Left lung (tissue), 4 donors: ENCODE measurements at regions not wholly inside any gene's neighbourhood (a gene's known extent, or its start where the extent isn't known, plus 50 kb on each side); places are given as distances from the start of the nearest gene placed in this dataset.

Source experiments
- ATAC-seq: fragments of 200-7000 bp; cut with Tn5 transposase; one replicate; pipeline ENCODE4 v1.9.1; 2020; ENCODE audit warnings: moderate library complexity
- DNase-seq, 4 donors: peaks; one replicate each; pipeline ENCODE4 v3.0.0-alpha.2; 2013 to 2020
- H3K27ac ChIP-seq, 2 donors: fragments of 200-600 bp; sonication (generic) in 1 of 2; one replicate each; pipeline versions ENCODE4 v1.5.0 to v1.8.0; 2020 to 2021
- H3K27me3 ChIP-seq, 2 donors: fragments of 200-600 bp; sonication (generic) in 1 of 2; one replicate each; pipeline versions ENCODE4 v1.5.0 to v1.8.0; 2020 to 2021
- H3K36me3 ChIP-seq, 2 donors: fragments of 200-600 bp; sonication (generic) in 1 of 2; one replicate each; pipeline versions ENCODE4 v1.5.0 to v1.8.0; 2020 to 2021
- H3K4me1 ChIP-seq, 2 donors: fragments of 200-600 bp; one replicate each; pipeline ENCODE4 v1.8.0; 2021
- H3K4me3 ChIP-seq, 2 donors: fragments of 200-600 bp; sonication (generic) in 1 of 2; one replicate each; pipeline versions ENCODE4 v1.5.0 to v1.8.0; 2020 to 2021; ENCODE audit warnings: mild to moderate bottlenecking in 1 of 2
- H3K9me3 ChIP-seq, 2 donors: fragments of 200-600 bp; sonication (generic) in 1 of 2; one replicate each; pipeline versions ENCODE4 v1.5.0 to v1.8.0; 2020 to 2021
- intact Hi-C, 2 donors: fragments of 100-400 bp; cut with DNase I; formaldehyde crosslinking; loops; one replicate each; pipeline versions ENCODE4 v1.11.2 to v1.14.2; 2022
- TF ChIP-seq, protein P1 (sequence below), 2 donors: fragments of 200-600 bp; sonication (generic) in 1 of 2; IDR thresholded peaks; one replicate each; pipeline versions ENCODE4 v1.5.0 to v1.8.0; 2021; ENCODE audit warnings: antibody characterized with exemption in 2 of 2
- donor health status: DM: no; HTN: yes; CAD: no.
- donor health status: DM: no; HTN: no; CAD: no.

DNA sequence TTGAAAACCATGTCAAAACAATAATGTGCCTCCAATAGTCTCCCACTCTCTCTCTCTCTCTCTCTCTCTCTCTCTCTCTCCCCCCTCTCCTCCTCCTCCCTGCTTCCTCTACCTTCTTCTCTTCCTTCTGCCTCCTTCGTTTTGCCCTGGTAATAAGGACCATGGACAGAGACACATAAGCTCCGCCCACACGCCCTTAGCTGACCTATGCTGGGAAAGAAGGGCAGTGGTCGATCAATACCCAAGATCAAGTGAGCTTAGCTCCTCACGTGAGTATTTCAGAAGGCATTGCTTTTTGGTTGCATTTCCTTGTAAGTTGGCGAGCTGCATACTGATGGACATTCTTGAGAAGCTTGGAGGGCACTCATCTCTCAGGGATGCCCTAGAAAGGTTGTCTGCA is 194.8 kb downstream of the MIAT start:
- ATAC-seq (no peak), DNase-seq (no peak)
- intact Hi-C loops: no loop called here
- Histone ChIP-seq H3K9me3 (no peaks in the 10 kb centered on the region), H3K4me3 (no peak overlapping the region), H3K4me1 (no peaks in the 10 kb centered on the region), H3K27ac (no peak overlapping the region), H3K36me3 (no peaks in the 10 kb centered on the region), H3K27me3 (no peaks in the 10 kb centered on the region)
- TF ChIP-seq, protein P1, sequence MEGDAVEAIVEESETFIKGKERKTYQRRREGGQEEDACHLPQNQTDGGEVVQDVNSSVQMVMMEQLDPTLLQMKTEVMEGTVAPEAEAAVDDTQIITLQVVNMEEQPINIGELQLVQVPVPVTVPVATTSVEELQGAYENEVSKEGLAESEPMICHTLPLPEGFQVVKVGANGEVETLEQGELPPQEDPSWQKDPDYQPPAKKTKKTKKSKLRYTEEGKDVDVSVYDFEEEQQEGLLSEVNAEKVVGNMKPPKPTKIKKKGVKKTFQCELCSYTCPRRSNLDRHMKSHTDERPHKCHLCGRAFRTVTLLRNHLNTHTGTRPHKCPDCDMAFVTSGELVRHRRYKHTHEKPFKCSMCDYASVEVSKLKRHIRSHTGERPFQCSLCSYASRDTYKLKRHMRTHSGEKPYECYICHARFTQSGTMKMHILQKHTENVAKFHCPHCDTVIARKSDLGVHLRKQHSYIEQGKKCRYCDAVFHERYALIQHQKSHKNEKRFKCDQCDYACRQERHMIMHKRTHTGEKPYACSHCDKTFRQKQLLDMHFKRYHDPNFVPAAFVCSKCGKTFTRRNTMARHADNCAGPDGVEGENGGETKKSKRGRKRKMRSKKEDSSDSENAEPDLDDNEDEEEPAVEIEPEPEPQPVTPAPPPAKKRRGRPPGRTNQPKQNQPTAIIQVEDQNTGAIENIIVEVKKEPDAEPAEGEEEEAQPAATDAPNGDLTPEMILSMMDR (IDR thresholded peaks at IDR 0.05): no peak

DNA sequence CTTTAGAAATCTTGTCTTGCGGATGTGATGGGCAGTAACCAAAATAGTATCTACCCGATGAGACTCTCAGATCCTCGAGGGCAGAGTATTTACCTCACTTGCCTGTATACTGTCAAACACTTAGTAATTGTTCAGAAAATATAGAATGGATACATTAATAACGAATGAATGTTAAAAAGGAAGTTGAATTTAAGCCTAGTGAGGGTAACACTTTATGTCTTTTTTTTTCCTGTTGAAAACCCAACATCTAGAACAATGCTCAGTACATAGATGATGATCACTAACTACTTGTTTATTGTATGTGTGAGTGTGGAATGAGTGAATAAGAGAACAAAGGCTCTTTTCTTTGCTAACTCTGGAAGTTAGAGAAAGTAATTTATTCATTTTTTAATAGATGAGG is 195.7 kb downstream of the MIAT start:
- TF ChIP-seq, protein P1 (IDR thresholded peaks at IDR 0.05): no peak
- Histone ChIP-seq H3K27me3 (no peaks in the 10 kb centered on the region), H3K36me3 (no peaks in the 10 kb centered on the region), H3K4me1 (no peaks in the 10 kb centered on the region), H3K27ac (no peak overlapping the region), H3K9me3 (no peaks in the 10 kb centered on the region), H3K4me3 (no peak overlapping the region)
- no peak for DNase-seq
- ATAC-seq: no peak
- intact Hi-C loops: no loop called here

GRCh38 chr22:26853495-26853894 is 196.1 kb downstream of the MIAT start:
- Histone ChIP-seq H3K27ac (no peak overlapping the region), H3K9me3 (no peaks in the 10 kb centered on the region), H3K4me3 (no peak overlapping the region), H3K4me1 (no peaks in the 10 kb centered on the region), H3K27me3 (no peaks in the 10 kb centered on the region), H3K36me3 (no peaks in the 10 kb centered on the region)
- intact Hi-C loops: no loop called here
- TF ChIP-seq, protein P1 (IDR thresholded peaks at IDR 0.05): no peak
- no peak for DNase-seq
- no peak for ATAC-seq

GRCh38 chr22:26857169-26857568 is 199.8 kb downstream of the MIAT start:
- Histone ChIP-seq H3K9me3 (no peaks in the 10 kb centered on the region), H3K36me3 (no peaks in the 10 kb centered on the region), H3K27ac (no peak overlapping the region), H3K4me1 (no peaks in the 10 kb centered on the region), H3K27me3 (no peaks in the 10 kb centered on the region), H3K4me3 (no peak overlapping the region)
- intact Hi-C loops: no loop called here
- no peak for DNase-seq
- no peak for ATAC-seq
- TF ChIP-seq, protein P1 (IDR thresholded peaks at IDR 0.05): no peak

DNA sequence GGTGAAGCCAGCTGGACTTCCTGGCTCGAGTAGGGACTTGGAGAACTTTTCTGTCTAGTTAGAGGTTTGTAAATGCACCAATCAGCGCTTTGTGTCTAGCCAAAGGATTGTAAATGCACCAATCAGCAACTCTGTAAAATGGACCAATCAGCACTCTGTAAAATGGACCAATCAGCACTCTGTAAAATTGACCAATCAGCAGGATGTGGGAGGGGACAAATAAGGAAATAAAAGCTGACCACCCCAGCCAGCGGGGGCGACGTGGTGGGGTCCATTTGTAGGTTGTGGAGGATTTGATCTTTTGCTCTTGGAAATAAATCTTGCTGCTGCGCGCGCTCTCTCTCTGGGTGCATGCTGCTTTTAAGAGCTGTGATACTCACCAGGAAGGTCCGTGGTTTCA is 202.9 kb downstream of the MIAT start:
- DNase-seq (no peak), ATAC-seq (no peak)
- H3K27me3 ChIP-seq: no peaks in the 10 kb centered on the region
- TF ChIP-seq, protein P1 (IDR thresholded peaks at IDR 0.05): no peak
- no peaks in the 10 kb centered on the region for H3K36me3 ChIP-seq
- H3K4me1 ChIP-seq: no peaks in the 10 kb centered on the region
- intact Hi-C loops: no loop called here
- no peaks in the 10 kb centered on the region for H3K9me3 ChIP-seq
- no peak overlapping the region for H3K27ac ChIP-seq
- H3K4me3 ChIP-seq: no peak overlapping the region
